ENCODE measurements at regions not wholly inside any gene's neighbourhood (a gene's known extent, or its start where the extent isn't known, plus 50 kb on each side); places are given as distances from the start of the nearest gene placed in this dataset.

DNA sequence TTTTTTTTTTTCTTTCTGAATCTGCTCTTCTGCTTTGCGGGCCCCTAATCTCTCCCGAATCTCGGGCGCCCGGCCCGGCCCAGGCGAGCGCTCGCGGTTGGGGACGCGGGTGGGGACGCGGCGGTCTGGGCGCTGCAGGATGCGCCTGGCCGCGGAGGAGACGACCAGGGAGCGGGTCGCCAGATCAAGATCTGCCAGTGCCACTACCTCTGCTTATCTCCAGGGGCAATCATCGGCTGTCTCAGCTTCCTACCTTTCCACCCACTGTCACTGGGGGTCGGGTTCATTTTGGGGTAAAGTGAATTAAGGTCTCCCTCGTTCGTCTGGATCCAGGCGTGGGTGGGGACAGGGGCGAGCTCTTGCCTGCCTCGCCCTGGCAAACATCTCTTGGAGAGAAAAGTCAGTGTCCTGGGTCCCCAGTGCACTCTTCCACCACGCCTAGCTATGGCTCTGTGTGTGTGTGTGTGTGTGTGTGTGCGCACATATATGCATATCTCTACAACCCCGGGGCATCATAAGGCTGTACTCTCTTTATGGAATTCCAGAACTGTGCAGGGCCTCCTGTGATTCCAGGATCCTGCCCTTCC, 422.3 kb downstream of the VRK1 start:
- intact Hi-C loops (cut with DNase I): no loop called here
- DNase-seq (ENCODE audit: low spot score): no peak

DNA sequence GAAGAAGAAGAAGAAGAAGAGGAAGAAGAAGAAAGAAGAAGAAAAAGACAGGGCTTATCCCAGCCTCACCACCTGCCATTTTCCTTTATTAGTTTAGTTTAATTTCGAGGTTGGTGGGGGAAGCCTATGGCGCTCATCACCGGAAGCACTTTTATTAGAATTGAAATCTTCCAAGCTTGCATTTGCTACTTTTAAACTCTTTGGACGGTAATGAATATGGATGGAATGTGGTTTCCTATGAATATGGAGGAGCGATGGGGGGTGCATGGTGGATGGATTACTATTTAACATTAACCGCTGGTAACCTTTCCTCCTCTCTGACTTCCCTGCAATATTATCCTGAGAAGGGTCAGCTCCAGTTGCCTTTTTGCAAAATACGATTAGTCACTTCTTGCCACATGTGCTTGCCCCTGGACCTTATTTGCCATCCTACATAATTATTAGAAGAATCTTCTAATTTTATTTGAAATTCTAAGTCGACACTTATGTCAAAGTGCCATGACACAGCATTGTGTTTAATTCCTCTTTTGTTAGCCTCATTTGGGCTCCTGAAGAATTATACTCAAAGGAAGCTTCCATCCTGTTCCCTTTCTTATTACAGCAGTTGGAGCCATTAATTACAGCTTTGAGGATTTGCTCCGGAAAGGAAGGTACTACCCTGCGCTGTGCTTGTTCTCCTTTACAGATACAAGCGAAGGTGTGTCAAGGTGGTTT, 424.5 kb downstream of the VRK1 start:
- DNase-seq (ENCODE audit: low spot score): no peak
- intact Hi-C loops (cut with DNase I): no loop called here

DNA sequence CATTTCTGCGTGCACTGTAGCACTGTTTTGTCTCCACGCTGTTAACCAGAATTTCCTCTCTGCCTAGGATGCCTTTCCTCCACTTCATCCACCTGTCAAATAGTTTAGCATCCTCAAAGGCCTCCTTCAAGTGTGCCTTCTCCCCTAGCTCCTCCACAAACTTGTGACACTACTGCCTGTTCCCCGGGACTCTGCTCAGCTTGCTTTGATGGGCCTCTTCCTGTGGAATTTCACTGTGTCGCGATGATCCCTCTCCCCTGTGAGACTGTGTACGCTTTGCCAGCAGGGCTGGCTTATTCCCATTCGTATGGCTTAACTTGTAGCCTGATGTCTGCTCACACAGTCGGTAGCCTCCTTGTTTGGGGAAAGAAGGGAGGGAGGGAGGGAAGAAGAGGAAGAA, 426.8 kb downstream of the VRK1 start:
- no peak for DNase-seq (ENCODE audit: low spot score)
- intact Hi-C loops (cut with DNase I): no loop called here

DNA sequence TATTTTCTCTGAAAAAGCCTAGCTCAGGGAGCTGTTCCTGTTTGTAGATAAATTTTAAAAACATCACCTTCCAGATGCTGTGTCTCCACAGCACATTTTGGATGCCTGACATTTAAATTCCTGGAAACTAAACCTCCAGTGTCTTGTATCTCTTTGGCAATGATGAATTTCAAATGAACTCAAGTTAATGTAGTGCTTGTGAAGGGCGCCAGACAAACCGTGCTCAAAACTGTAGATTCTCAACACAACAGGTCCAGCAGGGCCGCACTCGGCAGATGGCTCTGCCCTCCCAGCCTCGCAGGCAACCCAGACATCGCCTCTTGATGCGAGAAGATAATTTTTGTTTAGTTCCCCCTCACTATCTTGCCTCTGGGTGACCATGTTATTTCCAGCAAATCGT, 432.9 kb downstream of the VRK1 start:
- DNase-seq (ENCODE audit: low spot score): no peak
- intact Hi-C loops (cut with DNase I): no loop called here

DNA sequence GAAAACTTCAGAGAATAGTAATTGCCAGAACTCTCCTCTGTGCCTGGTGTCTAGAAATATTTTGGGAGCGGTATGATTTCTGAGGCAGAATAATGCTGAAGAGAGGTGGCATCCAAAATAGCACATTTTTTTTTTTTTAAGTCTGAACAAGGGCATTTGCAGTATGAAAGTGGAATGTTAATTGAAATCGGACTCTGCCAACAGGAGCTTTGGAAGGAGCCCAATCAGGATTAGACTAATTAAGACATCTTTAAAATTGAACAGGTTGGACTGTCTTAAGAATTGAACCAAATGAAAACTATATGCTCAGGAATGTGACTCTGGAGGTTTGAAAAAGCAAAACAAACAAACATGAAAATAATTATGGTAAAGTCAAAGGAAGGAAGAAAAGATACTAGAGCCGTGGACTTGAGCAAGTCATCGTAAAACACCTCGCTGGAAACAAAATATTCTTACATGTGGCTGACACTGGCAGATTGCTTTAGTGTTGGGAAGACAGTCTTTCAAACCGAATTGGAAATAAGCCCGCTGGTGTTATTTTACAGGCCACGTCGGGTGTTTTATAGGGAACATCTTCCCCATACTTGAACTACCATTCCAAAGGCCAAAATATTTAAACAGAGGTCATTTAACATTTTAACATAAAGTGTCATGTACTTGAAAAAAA, 436.3 kb downstream of the VRK1 start:
- intact Hi-C loops (cut with DNase I): no loop called here
- no peak for DNase-seq (ENCODE audit: low spot score)

DNA sequence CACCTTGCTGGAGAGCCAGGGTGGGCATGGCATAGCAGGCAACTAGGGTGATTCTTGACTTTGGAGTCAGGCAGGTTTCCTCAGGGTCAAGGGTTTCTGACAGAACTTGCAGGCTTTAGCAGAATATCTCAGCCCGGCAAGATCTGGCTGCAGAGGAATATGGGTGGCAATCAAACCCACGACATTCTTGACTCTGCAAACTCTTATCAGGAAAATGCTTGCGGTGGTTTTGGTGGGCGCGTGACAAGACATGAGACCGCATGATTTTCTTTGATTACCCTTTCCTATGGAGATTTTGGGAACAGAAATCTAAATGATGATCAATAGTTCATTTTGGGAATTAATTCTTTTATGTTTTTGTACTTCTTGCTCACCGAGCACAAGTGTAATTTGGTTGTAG, 449.5 kb downstream of the VRK1 start:
- intact Hi-C loops (cut with DNase I): no loop called here
- no peak for DNase-seq (ENCODE audit: low spot score)

DNA sequence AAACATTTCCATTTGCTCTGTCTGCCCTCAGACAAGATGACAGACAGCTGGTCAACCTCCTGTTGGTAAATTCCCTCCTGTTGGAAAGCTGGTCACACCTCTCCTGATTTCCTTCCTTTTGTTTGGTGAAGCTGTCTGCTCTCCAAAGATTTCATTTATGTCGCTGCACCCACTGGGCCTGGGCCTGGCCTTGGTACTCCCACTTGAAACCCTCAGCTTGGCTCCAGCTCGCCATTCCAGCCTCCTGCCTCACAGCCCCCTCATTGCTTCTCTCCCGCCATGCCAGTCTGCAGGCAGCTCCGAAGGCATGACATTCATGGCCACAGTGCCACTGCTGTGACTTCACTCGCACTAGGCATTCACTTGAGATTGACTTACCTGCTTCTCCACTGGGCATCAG, 451.8 kb downstream of the VRK1 start:
- no peak for DNase-seq (ENCODE audit: low spot score)
- intact Hi-C loops (cut with DNase I): no loop called here

DNA sequence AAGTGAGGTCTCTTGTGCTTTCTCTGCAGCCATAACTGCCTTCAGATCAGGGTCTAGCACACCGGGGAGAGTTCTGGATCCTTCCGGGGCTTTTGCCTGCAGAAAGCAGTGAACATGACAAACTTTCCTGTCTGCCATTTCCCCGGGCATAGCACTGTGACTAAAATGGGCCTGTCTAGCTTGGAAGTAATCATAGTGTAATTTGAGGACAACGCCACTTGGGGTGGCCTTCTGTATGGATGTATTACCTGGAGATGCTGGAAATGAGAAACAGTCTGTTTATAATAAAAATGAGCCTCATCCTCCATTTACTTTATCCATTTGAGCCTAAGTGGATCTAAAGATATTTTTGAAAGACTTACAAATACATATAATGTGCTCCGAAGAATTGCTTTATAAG, 453.7 kb downstream of the VRK1 start:
- intact Hi-C loops (cut with DNase I): no loop called here
- no peak for DNase-seq (ENCODE audit: low spot score)

DNA sequence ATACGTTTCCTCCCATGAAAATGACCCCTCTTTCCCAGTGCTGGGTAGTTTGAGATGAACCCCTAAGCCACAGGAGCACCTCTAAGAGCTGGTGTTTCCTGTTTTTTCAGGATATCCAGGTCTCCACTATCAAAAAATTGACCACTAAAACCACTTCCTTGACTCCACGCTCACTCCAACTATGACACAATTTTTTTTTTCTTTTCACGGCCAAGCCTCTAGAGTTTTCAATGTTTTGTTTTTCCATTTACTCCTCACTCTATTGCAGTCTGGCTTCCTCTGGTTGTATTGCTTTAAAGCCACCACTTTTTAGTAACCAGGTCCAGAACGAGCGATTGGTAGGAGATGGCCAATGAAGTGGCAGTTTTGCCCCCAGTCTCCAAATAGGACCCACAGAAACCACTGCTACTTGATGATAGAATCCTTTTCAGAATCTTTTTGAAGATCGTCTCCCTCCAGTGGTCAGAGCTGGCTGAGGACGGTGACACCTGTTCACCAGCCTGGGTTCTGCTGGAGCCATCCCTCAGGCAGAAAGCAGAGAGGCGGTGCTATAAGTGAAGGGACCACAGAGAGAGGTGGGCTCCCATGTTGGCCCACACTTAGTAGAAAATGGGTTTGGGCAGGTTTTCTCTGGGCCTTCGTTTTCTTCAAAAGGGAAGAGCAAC, 454.4 kb downstream of the VRK1 start:
- intact Hi-C loops (cut with DNase I): no loop called here
- no peak for DNase-seq (ENCODE audit: low spot score)

DNA sequence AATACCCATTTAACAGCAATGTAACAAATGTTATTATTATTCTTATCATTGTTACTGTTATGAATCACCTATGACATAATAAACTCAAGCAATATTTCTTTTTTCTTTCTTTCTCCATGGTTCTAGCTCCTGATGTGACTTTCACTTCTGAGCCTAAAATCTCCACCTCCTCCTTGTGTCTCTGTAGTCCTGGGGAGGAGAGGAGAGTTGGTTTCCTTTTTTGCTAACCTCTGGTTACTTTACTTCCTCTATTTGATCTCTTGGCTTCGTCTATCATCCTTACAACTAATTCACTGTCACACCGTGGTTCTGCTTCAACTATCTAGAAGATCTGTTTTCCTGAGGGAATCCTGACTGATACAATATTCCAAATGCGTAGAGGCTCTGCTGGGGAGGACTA, 456.6 kb downstream of the VRK1 start:
- intact Hi-C loops (cut with DNase I): no loop called here

DNA sequence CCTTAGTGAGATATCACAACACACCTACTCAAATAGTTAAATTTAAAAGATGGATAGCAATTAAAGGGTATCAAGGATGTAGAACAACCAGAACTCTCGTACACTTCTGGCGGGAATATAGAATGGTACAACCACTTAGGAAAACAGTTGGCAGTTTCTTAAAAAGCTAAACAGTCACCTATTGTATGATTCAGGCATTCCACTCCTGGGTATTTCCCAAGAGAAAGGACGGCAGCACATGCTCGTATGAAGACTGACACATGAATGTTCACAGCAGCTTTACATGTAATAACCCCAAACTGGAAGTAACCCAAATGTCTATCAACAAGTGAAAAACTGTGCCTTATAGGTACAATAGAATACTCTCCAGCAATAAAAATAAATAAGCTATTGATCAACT, 465.2 kb downstream of the VRK1 start:
- no peak for DNase-seq (ENCODE audit: low spot score)

More for the DNA sequence above, 456.6 kb downstream of the VRK1 start:
- DNase-seq (ENCODE audit: low spot score): no peak

DNA sequence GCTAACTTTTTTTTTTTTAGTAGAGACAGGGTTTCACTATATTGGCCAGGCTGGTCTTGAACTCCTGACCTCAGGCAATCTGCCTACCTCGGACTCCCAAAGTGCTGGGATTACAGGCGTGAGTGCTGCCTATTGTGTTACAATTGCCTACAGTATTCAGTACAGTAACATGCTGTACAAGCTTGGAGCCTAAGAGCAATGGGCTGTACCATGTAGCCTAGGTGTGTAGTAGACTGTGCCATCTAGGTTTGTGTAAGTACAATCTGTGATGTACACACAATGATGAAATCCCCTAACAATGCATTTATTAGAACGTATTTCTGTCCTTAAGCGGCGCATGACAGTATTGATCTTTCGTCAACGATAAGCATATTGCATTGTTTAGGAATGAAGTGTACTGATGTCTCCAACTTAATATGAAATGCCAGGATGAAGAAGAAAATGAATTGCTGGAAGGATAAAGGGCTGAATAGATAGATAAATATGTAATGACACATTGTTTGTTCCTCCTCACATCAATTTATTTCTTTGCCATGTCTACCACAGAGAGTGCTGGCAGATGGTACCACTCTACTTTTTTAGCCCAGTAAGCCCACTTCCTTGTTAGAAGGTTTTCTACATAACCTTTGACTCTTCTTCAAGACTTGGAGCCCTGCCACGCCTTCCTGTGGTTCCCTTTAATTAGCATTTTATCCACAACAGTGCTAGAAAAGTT, 467.5 kb downstream of the VRK1 start:
- DNase-seq (ENCODE audit: low spot score): no peak
- intact Hi-C loops (cut with DNase I): no loop called here

More for the DNA sequence above, 465.2 kb downstream of the VRK1 start:
- intact Hi-C loops (cut with DNase I): no loop called here

DNA sequence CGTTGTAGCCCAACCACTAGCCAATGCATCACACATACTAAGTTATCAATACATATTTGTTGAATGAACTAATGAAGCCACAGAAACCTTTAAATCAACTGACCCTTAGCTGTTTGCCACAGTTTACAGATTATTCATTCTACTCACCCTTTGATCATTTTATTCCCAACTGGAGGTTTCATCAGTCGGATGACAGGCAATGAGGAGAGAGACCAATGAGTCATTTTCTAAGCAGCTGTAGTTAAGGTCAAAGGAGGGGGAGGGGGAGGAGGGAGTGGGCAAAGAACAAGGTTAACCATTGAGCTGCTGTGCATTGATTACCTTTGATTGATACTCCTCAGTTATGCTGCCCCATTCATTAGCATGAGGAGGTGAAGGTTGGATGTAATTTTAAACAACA, 469.5 kb downstream of the VRK1 start:
- intact Hi-C loops (cut with DNase I): loop anchor here in 1 of 2 donors (2.0 kb wide), 1 partner anchor 20 kb away; no protein-coding TSS in a partner anchor
- no peak for DNase-seq (ENCODE audit: low spot score)

DNA sequence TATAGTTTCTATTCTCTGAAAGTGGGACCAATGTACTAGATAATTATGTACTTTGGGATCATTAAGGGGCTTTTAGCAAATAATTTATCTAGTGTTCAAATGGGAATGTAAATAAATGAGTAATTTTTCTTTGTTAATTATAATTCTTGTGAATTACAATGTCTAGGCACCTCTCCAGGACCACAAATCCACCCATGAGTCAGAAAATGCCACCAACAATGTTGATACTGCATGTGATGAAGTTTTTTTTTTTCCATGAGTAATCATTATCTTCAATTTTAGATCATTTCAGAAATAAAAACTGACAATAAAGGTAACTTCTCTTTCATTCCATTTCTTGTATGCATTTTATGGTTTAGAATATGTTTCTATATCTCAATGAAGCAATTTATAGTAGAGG, 470.3 kb downstream of the VRK1 start:
- no peak for DNase-seq (ENCODE audit: low spot score)
- intact Hi-C loops (cut with DNase I): loop anchor here in 1 of 2 donors (2.0 kb wide), 1 partner anchor 19 kb away; no protein-coding TSS in a partner anchor

DNA sequence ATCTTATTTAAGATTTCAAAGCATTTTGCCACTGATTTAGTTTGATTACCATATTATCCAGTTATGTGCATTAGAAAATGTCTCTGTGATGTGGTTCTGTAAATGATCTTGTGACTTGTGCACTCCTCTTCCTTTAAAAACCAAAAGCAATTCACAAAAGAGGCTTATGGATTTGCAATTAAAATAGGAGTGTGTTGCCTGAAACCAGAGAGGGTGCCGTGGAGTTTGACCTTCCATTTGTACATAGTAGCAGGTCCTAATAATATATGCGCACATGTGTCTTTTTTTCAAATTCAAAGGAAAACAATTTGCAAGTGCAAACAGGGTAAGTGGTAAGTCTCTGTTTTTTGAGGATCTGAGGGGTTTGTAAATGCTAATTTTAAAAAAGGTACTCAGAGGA, 470.9 kb downstream of the VRK1 start:
- no peak for DNase-seq (ENCODE audit: low spot score)
- intact Hi-C loops (cut with DNase I): no loop called here

DNA sequence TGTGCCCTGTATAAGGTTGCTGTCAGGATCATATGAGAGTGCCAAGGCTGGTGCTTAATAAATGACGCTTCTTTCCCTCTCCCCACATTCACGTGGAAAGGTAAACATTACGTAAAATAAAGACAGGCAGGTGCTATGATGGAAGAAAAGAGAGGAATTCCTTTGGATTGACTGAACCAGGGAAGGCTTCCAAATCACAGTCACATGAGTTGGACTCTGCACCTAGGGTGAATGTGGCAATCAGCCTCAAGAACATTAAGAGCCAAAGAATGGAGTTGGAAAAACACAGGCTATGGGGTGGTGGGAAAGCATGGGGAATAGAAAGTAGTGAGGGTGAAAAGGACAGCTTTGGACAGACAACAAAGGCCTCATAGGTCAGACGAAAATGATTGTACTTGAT, 473.1 kb downstream of the VRK1 start:
- intact Hi-C loops (cut with DNase I): no loop called here
- no peak for DNase-seq (ENCODE audit: low spot score)

DNA sequence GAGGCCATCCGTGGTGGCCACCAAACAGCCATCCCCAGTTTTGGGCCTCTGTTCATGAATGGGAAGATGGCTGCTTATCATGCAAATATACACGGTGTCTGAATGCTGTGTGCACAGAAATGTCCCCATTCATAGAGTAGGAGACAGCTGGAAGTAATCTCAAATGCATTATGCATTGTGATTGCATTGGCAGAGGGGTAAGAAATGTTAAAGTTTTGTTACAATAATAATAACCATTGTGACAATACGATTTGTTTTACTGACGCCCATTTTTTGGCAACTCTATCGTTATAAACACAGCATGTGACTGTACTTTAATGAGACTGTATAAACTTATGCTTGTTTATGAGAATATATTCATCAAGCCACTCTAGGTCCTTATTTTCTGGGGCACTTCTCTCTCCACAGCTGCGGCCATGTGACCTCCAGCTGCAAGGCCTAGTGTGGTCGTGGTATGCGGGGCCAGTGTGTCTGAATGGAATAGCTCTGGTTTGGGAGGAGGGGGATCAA, 474.3 kb downstream of the VRK1 start:
- intact Hi-C loops (cut with DNase I): no loop called here
- DNase-seq (ENCODE audit: low spot score): no peak

DNA sequence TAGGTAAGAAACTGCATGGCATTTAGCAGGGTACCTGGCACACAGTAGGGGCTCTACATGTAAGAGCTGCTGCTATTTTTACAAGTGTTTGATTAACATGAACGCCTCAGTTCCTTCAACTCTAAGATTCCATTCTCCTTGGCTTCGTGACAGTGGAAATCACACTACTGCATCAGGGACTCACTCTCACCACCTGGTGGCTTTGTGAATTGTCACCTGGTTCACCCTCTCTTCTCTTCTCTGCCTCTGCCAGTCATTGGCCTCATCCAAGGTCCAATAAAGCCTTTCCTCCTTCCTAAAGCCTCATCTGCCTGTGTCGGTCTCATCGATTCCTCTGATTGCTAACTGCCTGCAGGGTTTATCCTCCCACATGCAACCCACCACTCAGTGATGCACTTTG, 476.4 kb downstream of the VRK1 start:
- DNase-seq (ENCODE audit: low spot score): no peak
- intact Hi-C loops (cut with DNase I): no loop called here

DNA sequence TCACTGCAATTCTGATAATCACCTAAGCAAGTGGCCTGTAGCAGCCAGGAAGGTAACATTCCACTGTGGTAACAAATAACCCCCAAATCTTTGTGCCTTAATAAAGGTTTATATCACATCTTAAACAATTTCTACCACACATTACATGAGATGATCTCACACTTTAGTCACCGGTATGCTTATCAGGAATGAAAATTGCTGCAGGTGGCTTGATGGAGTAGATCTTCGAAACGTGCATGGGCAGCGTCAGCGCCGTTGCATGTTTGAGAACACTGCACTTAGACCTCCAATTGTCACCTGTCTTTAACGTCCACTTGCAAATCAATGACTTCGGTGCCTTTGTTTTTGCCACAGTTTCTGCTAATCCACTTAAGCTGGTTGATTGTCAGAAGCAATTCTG, 477.4 kb downstream of the VRK1 start:
- no peak for DNase-seq (ENCODE audit: low spot score)
- intact Hi-C loops (cut with DNase I): no loop called here

DNA sequence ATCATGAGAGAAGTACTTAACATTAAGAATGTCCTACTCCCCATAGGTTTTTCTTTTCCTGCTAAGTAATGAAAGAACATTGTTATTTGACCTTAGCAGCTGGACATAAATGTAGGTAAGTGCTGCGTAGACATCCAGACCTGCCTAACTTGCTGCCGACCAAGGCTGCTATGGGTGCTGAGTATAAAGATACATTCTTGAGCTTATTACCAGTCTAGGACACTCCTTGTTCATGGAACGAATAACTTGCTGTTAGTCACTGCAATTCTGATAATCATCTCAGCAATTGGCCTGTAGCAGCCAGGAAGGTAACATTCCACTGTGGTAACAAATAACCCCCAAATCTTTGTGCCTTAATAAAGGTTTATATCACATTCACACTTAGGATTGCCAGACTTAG, 478.1 kb downstream of the VRK1 start:
- intact Hi-C loops (cut with DNase I): no loop called here
- DNase-seq (ENCODE audit: low spot score): no peak
